Thyroid gland (tissue), 4 donors: ENCODE measurements at regions not wholly inside any gene's neighbourhood (a gene's known extent, or its start where the extent isn't known, plus 50 kb on each side); places are given as distances from the start of the nearest gene placed in this dataset.

ENCODE experiments used
- CTCF ChIP-seq, 6 experiments: fragments of 200-600 bp in 3 of 6; fragments of 450-650 bp in 3 of 6; sonication (generic) in 3 of 6; IDR thresholded peaks; one replicate each; pipeline ENCODE4 v1.5.1; 2016 to 2019; ENCODE audit warnings: antibody characterized with exemption in 6 of 6, mild to moderate bottlenecking in 2 of 6, inconsistent platforms in 1 of 6, moderate library complexity in 1 of 6
- POLR2A ChIP-seq, 2 donors: fragments of 450-650 bp; IDR thresholded peaks; one replicate each; pipeline ENCODE4 v1.6.1; 2017; ENCODE audit warnings: antibody characterized with exemption in 2 of 2, mild to moderate bottlenecking in 2 of 2, moderate library complexity in 1 of 2

GRCh38 chr20:39462416-39462945, 500.3 kb downstream of the DHX35 start:
- TF ChIP-seq CTCF (IDR thresholded peaks at IDR 0.05) (no peak), POLR2A (IDR thresholded peaks at IDR 0.05) (no peak)
